T-helper 2 cell (primary cell): ENCODE measurements at regions not wholly inside any gene's neighbourhood (a gene's known extent, or its start where the extent isn't known, plus 50 kb on each side); places are given as distances from the start of the nearest gene placed in this dataset.
"Not testable (repeated sequence)": the region's sequence is repeated elsewhere in the genome, so short reads cannot be mapped to it uniquely, and the experiment has no call there.

Experiments used
- DNase-seq, 5 experiments: peaks; one replicate each; pipeline versions ENCODE4 v3.0.0 to v3.0.0-alpha.2; 2012 to 2022

GRCh38 chr4:101669832-101670188 lies 120.7 kb upstream of the BANK1 start:
- DNase-seq, result no peak

- no peak for DNase-seq
These were observed 121.2 kb upstream of the BANK1 start for GRCh38 chr4:101669138-101669831.

GRCh38 chr4:101667348-101667747 lies 123.2 kb upstream of the BANK1 start:
- no peak for DNase-seq

GRCh38 chr4:101660607-101661006 lies 129.9 kb upstream of the BANK1 start:
- no peak for DNase-seq

GRCh38 chr4:101655857-101656256 lies 134.7 kb upstream of the BANK1 start:
- no peak for DNase-seq

GRCh38 chr4:101655005-101655404 lies 135.5 kb upstream of the BANK1 start:
- no peak for DNase-seq

GRCh38 chr4:101651778-101652177 lies 138.8 kb upstream of the BANK1 start:
- no peak for DNase-seq

GRCh38 chr4:101649790-101650515 lies 140.6 kb upstream of the BANK1 start:
- no peak for DNase-seq

GRCh38 chr4:101647710-101648034 lies 142.9 kb upstream of the BANK1 start:
- DNase-seq, result no peak

- DNase-seq, result no peak
These were observed 146.0 kb upstream of the BANK1 start for GRCh38 chr4:101644516-101644915.

GRCh38 chr4:101643186-101643837 lies 147.2 kb upstream of the BANK1 start:
- DNase-seq, result no peak

GRCh38 chr4:101632766-101633165 lies 157.8 kb upstream of the BANK1 start:
- DNase-seq, result not testable (repeated sequence)

- DNase-seq, result no peak
These were observed 160.1 kb upstream of the BANK1 start for GRCh38 chr4:101630319-101630986.

GRCh38 chr4:101621120-101621519 lies 169.4 kb upstream of the BANK1 start:
- DNase-seq, result no peak

- DNase-seq, result no peak
These were observed 174.9 kb upstream of the BANK1 start for GRCh38 chr4:101615652-101616051.

GRCh38 chr4:101606989-101607388 lies 183.5 kb upstream of the BANK1 start:
- DNase-seq, result not testable (repeated sequence)

GRCh38 chr4:101604976-101605375 lies 185.6 kb upstream of the BANK1 start:
- no peak for DNase-seq

GRCh38 chr4:101600287-101600686 lies 190.2 kb upstream of the BANK1 start:
- no peak for DNase-seq

GRCh38 chr4:101599620-101600019 lies 190.9 kb upstream of the BANK1 start:
- DNase-seq, result no peak

- DNase-seq, result peak in 2 of 5 experiments; percentile 15 to 38
These were observed 193.6 kb upstream of the BANK1 start for GRCh38 chr4:101596781-101597552.

- DNase-seq, result no peak
These were observed 195.9 kb upstream of the BANK1 start for GRCh38 chr4:101594588-101594987.

GRCh38 chr4:101593666-101594065 lies 196.9 kb upstream of the BANK1 start:
- DNase-seq, result no peak

GRCh38 chr4:101584306-101584705 lies 206.2 kb upstream of the BANK1 start:
- no peak for DNase-seq
